Stimulated activated CD4-positive, alpha-beta T cell treated with anti-CD3 and anti-CD28 coated beads, TNF-alpha, amount 100 ng/mL, for 48 hours (primary cell): ENCODE measurements at regions not wholly inside any gene's neighbourhood (a gene's known extent, or its start where the extent isn't known, plus 50 kb on each side); places are given as distances from the start of the nearest gene placed in this dataset.
"Not testable (repeated sequence)": the region's sequence is repeated elsewhere in the genome, so short reads cannot be mapped to it uniquely, and the experiment has no call there.

ENCODE experiments used
- DNase-seq, 3 donors: peaks; one replicate each; pipeline ENCODE4 v3.0.0-alpha.2; 2020; ENCODE audit warnings: low read depth in 3 of 3

- DNase-seq, result no peak
These were observed 350.7 kb upstream of the LRRC3B start for GRCh38 chr3:26271848-26272247.

DNA sequence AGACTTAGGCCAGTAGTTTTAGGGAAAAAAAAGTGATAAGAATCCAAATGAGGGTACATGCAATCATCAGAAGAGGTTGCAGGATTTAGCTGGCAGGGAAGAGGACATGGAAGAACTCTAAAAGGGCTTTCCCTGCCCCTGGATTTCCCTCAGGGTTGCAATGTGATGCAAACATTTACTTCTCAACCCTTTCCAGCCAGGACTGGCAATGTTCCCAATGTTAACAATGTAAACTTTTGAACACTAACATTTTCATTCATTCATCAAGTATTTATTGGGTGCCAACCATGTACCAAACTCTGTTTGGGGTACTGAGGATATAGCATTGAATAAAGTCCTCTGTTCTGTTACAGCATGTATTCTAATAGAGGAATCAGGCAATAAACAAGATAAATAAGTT lies 349.4 kb upstream of the LRRC3B start:
- DNase-seq, result no peak

- no peak for DNase-seq
These were observed 343.5 kb upstream of the LRRC3B start for GRCh38 chr3:26279091-26279490.

- DNase-seq, result no peak
These were observed 342.1 kb upstream of the LRRC3B start for GRCh38 chr3:26280517-26280916.

DNA sequence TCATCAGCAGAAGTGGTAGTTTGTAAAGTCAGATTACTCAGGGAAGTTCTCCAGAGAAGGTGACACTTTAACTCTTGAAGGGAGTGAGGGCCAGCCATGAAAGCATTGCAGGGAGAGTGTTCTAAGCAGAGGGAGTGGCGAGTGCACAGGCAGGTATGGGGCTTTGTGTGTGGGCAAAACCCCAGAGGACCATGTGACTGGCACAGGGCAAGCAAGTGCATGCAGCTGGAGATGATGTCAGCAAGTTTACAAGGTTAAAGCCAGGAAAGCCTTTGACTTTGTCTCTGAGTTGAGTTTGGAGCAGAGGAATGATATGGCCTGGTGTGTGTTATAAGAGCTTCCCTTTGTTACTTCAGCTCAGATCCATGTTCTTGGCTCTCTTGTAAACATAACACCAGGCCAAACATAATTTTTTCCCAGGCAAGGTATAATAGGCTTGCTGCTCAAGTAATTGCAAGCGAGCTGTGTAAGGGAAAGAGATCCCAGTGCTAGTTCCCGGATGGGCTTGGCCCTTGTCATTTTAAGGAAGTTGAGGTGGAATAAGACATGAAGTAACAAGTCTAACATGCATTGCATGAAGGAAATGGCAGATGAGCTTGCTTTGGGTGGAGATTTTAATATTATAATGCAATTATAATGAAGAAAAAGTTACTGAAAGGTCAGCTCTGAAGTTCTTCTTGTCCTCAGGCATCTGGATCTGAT lies 341.1 kb upstream of the LRRC3B start:
- DNase-seq, result no peak

DNA sequence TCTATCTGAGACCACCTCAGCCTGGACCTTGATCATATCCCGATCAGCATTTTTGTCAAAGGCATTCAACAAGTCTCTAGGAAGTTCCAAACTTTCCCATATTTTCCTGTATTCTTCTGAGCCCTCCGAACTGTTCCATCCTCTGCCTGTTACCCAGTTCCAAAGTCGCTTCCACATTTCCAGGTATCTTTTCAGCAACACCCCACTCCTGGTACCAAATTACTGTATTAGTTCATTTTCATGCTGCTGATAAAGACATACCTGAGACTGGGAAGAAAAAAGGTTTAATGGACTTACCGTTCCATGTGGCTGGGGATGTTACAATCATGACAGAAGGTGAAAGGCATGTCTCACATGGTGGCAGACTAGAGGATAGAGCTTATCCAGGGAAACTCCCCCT lies 338.1 kb upstream of the LRRC3B start:
- DNase-seq, result not testable (repeated sequence)

DNA sequence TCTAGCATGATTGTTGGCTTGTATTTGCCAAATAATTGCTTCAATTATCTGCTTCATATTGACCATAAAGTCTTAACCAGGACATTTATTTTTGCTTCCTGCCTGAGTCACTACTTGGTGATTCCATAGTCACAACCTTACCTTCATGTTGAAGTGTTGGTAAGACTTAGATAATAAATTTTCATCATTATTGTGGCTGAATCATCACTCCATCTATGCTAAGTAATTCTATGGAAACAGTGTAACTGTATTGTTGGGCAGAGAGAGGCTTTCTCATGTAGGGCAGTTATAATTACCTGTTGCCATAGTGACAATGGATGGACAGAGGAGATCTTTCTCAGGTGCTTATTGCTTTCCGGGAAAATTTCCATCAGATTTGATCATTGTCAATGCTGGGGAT lies 330.7 kb upstream of the LRRC3B start:
- DNase-seq, result no peak

GRCh38 chr3:26292780-26293179 lies 329.8 kb upstream of the LRRC3B start:
- no peak for DNase-seq

GRCh38 chr3:26293329-26293844 lies 329.2 kb upstream of the LRRC3B start:
- no peak for DNase-seq

GRCh38 chr3:26307192-26307591 lies 315.4 kb upstream of the LRRC3B start:
- DNase-seq, result no peak

- no peak for DNase-seq
These were observed 314.8 kb upstream of the LRRC3B start for GRCh38 chr3:26307787-26308186.

DNA sequence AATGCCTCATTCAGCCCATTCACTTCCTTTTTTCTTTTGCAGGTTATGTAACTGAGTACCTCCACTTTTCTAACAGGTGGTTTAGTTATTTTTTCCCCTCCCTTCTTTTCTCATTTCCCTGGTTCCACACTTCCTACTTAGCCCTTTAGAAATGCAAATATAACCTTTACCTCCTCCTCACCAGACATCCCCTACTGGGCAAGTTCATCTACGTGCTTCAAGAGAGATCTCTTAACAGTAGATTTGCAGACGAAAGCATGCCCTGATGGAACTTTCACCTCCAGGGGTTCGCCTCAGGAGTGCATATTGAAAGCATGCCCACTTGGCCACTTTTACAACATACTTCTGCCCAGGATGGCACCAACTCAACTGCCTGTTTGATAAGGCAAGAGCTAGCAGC lies 314.1 kb upstream of the LRRC3B start:
- DNase-seq, result no peak

GRCh38 chr3:26309536-26309935 lies 313.0 kb upstream of the LRRC3B start:
- not testable (repeated sequence) for DNase-seq

GRCh38 chr3:26312816-26313215 lies 309.8 kb upstream of the LRRC3B start:
- DNase-seq, result no peak

GRCh38 chr3:26316472-26316871 lies 306.1 kb upstream of the LRRC3B start:
- no peak for DNase-seq

DNA sequence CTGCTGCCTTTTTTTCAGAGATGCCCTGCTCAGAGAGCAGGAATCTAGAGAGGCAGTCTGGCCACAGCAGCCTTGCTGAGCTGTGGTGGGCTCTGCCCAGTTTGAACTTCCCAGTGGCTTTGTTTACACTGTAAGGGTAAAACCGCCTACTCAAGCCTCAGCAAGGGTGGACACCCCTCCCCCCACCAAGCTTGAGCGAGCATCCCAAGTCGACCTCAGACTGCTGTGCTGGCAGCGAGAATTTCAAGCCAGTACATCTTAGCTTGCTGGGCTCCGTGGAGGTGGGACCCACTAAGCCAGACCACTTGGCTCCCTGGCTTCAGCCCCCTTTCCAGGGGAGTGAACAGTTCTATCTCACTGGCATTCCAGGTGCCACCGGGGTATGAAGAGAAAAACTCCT lies 298.8 kb upstream of the LRRC3B start:
- not testable (repeated sequence) for DNase-seq

GRCh38 chr3:26340001-26340400 lies 282.6 kb upstream of the LRRC3B start:
- no peak for DNase-seq

GRCh38 chr3:26343647-26344046 lies 278.9 kb upstream of the LRRC3B start:
- no peak for DNase-seq

GRCh38 chr3:26345613-26346012 lies 277.0 kb upstream of the LRRC3B start:
- DNase-seq, result no peak

- DNase-seq, result no peak
These were observed 276.1 kb upstream of the LRRC3B start for GRCh38 chr3:26346497-26346896.

DNA sequence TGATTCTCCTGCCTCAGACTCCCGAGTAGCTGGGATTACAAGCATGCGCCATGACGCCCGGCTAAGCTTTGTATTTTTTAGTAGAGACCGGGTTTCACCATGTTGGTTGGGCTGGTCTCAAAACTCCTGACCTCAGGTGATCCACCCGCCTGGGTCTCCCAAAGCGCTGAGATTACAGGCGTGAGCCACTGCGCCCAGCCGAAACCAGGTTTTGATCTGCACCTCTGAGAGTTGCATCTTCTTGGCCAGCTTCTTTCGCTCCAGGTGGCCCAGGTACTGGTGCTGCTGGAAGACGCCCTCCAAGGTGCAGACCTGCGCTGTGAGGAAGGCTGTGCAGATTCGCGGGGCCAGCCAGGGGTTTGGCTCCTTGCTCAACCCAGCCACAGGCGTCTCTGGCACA lies 275.4 kb upstream of the LRRC3B start:
- no peak for DNase-seq

- no peak for DNase-seq
These were observed 271.7 kb upstream of the LRRC3B start for GRCh38 chr3:26350853-26351252.

DNA sequence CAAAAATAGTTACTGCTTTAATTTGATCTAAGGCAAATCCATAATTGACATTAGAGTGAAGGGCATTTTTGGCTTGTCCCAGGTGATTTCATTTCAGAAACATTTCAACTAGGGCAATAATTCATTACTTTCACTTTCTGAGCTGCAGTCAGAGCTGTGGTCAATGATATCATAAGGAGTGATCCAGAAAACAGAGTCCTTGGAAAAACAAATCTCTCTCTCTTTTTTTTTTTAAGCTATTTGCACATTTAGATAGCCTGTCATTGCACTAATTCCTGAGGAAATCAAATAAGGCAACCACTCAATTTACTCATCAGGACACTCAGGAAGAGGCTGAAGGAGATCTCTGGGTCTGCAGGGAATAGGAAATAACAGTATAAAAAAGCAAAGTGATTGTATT lies 269.5 kb upstream of the LRRC3B start:
- no peak for DNase-seq

- DNase-seq, result no peak
These were observed 264.2 kb upstream of the LRRC3B start for GRCh38 chr3:26358405-26358804.
